Colon (tissue), 2 donors: ENCODE measurements at regions not wholly inside any gene's neighbourhood (a gene's known extent, or its start where the extent isn't known, plus 50 kb on each side); places are given as distances from the start of the nearest gene placed in this dataset.
"Not testable (repeated sequence)": the region's sequence is repeated elsewhere in the genome, so short reads cannot be mapped to it uniquely, and the experiment has no call there.

ENCODE experiments used
- FAIRE-seq: peaks from 2 replicates; lab custom pipeline; 2012; peaks lifted over from hg19 to GRCh38; lab: Jason Lieb, UNC
- donor health status: control.
- donor health status: control.

DNA sequence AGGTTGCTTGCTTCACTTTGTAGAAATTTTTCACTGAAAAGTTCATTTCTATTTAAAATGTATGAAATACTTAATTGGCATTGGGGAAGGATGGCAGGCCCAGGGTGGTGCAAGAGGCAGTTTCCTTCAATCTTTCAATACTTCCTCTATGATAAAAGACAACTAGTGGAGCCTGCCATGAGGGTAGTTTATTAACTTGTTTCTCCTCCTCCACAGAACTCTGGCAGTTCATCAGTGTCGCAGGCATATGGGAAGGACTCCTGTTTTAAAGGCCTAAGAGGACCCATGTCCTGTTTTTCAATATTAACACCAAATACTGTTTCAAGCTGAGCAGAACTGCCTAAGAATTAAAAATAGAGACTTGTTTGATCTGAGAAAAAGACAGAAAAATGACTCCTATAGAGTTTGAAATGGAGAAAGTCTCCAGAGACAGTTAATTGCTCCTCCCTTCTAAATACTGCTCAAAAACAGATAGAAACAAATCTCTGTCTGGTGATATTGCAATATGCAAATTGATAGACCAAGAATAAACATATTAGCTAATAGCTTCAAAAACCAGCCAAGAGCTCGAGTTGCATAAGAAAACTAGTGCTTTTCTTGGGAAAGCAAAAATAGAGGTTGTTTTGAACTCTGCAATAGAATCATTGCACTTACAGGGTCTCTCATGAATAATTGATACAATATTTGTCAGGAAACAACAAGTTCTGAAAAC lies 665.7 kb upstream of the SLC35B3 start:
- FAIRE-seq: no peak

GRCh38 chr6:9095729-9096128 lies 660.4 kb upstream of the SLC35B3 start:
- FAIRE-seq: no peak

GRCh38 chr6:9095137-9095536 lies 659.8 kb upstream of the SLC35B3 start:
- no peak for FAIRE-seq

DNA sequence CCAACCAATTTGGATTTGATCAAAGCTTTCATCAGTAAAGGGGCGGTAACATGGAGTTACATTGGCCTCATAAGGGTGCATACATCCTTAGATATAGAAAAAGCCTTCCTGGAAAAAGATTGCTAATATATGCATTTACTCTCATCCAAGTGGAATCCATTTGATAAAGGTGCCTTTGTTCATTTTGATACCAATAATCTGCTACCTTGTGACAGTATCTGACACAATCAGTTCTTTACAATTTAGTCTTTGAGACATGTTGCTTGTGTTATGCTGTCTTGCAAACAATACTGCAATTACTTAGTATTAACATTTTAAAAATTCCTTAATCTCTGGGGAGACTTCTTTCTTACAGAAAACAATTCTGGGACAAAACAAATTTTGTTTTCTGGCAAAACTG lies 654.4 kb upstream of the SLC35B3 start:
- FAIRE-seq: no peak

- FAIRE-seq: no peak
These were observed 652.1 kb upstream of the SLC35B3 start for GRCh38 chr6:9087470-9087869.

DNA sequence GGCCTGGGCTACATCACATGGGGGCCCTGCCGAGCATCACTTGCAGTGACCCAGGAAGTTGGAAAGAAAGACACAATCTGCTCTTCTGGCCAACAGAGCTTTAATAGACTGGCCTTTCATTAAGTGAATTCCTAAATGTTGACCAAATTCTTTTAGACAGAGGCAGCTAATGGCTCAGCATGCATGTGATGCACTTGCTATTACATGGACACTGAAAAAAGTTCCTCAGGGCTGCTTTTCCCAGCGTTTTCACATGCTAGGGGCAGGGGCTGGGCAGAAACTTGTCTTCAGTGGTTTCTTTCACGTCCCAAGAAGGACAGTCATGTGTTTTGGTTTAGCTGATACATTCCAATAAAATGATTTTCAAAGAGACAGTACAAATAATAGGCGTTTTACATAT lies 651.0 kb upstream of the SLC35B3 start:
- FAIRE-seq: no peak

DNA sequence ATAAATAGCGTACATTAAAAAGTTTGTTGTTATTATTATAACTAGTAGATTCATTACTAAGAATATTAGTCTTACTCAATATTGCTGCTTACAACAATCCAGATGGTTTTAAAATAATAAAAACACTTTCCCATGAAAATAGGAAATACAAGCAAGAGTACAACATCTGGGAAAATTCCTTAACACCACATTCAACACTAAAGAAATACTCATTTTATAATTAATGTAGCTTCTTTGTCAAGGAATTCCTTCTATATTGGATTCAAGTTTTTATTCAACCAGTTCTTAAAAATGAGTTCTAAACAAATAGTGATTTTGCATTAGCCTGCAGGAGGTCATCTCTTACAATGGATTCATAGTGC lies 650.3 kb upstream of the SLC35B3 start:
- FAIRE-seq: no peak

GRCh38 chr6:9085054-9085708 lies 649.8 kb upstream of the SLC35B3 start:
- no peak for FAIRE-seq

DNA sequence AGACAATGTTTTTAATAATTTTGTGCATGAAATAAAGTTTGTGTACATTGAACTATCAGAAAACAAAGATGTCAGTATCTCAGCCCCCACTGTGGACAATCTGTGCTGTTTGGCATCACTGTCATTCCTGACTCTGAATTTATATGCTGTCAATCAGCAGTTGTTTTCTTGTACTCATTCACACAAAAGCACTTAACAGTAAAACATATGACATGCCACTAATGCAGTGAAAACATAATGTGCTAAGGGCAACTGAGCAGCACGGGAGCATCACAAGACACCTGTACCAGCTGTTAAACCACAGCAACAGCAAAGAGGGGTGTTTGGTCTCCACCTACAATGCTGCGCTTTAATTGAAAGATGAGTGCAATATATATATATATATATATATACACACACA lies 647.8 kb upstream of the SLC35B3 start:
- no peak for FAIRE-seq

DNA sequence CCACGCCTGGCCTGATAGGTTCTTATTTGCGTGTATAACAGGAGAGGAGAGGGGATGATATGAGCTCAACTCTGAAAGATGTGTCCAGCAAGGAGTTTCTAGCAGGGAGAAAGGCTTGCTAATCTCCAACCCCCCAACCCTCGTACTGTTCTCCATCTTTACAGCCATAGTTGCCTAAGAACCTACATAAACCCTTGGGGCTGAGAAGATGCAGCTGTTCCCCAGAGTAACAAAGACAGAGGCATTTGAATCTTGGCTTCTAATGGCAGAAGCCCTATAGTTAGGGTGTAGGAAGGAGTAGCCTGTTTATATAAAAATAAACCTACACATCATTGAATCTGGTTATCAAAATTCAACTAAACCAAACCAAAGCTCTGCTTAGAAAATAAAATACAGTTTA lies 631.4 kb upstream of the SLC35B3 start:
- FAIRE-seq: no peak

DNA sequence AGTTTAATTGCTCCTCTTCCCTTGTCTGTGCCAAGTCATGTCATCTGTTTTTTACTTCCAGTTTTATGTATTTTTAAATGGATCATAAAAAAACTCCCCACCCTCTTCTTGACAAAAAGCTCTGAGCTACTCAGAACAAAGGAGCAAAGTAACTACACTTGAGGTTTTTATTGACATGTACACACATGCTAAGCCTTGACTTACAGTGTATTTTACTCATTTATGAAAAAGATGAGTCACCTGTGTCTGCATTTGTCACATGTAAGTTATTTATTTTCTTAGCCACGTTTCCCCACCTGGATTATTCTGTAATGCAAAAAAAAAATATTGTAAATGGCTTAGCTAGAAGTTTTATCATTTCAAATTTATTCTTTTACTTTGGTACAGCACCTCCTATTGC lies 628.8 kb upstream of the SLC35B3 start:
- FAIRE-seq: no peak

DNA sequence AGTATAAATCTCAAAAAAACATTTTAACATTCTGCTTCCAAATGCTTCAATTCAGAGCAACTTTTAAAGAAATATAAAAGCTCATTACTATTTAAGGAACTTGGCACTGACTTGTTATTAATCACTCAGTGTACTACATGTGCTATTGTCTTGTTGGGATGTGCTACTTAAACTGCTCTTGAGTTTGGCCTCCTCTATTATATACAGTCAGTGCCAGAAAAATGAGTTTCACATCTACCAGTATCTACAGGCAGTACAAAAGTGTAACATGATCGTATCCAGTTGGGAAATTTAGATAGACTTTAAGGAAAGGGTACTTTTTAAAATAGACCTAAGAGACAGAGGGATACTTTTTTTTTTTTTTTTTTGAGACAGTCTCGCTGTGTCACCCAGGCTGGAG lies 627.3 kb upstream of the SLC35B3 start:
- FAIRE-seq: no peak

DNA sequence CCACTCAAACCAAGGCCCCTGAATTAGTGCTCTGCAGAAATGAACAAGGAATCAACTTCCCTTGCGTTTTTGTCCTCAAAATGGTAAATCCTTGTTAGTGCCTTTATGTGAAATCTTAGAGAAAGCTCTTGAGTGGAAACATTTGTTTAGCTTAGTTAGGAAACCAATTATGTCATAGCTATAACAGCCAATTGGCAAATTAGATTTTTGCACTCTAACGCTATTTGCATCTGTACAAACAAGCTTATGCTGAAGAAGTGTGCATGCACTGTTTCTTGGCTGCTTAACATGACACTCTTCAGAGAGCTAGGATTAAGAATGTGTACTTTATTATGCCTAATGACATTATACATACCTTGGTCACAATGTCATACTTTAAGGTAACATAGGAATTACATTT lies 622.6 kb upstream of the SLC35B3 start:
- FAIRE-seq: no peak

DNA sequence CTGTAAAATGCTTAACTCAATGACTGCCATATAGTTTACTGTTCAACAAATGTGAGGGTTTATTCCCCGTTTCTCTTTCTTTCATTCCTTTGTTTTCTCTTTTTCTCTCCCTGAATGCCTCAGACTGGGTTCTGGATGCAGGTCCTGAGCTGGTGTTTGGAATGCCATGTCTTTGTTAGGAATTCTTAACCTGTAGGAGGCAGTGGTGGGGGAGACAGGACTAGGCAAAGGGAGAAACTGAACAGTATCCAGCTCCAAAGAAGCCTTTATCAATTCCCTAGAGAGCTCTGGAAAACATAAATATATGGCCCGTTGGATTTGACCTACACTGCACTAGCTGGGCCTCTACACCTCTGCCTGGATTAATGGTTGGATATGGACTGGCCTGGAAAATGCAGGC lies 621.2 kb upstream of the SLC35B3 start:
- FAIRE-seq: no peak

- FAIRE-seq: no peak
These were observed 609.1 kb upstream of the SLC35B3 start for GRCh38 chr6:9044426-9044825.

DNA sequence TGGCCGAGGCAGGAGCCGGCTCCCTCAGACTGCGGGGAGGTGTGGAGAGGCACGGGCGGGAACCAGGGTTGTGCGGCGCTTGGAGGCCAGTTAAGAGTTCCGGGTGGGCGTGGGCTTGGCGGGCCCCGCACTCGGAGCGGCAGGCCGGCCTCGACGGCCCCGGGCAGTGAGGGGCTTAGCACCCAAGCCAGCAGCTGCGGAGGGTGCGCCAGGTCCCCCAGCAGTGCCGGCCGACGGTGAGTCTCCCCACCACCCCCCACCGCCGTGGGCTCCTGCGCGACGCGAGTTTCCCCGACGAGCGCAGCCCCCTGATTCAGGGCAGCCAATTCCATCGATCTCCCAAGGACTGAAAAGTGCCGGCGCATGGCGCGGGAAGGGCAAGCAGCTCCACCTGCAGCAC lies 605.4 kb upstream of the SLC35B3 start:
- FAIRE-seq: no peak

DNA sequence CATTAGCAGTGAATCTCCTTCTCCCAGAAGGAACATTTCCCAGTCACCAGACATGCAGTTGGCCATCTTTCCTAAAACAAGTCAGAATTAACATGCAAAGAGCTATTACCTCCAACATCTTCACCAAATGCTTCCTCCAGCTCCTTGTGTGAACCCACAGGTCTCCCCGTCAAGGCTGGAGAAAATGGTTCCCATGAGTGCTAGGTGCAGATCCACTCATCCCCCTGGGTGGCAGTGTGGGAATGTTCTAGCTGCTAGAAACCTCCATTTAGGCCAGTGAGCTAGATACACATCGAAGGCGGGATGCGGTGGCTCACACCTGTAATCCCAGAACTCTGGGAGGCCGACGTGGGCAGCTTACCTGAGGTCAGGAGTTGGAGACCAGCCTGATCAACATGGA lies 603.9 kb upstream of the SLC35B3 start:
- no peak for FAIRE-seq

DNA sequence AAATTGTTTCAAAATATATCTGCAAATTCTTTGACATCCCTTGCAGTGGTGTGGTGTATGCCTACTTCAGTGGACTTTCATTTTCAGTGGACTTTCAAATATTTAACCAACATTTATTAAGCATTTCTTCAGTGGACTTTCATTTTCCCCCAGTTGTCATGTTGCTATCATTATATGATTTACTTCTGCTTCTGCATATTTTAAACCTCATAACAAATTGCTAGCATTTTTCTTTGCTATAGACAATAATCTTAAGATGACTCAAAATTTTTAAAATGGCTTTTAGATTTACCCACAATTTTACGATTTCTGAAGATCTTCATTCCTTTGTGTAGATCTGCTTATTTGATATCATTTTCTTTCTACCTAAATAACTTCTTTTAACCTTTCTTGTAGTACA lies 592.7 kb upstream of the SLC35B3 start:
- no peak for FAIRE-seq

DNA sequence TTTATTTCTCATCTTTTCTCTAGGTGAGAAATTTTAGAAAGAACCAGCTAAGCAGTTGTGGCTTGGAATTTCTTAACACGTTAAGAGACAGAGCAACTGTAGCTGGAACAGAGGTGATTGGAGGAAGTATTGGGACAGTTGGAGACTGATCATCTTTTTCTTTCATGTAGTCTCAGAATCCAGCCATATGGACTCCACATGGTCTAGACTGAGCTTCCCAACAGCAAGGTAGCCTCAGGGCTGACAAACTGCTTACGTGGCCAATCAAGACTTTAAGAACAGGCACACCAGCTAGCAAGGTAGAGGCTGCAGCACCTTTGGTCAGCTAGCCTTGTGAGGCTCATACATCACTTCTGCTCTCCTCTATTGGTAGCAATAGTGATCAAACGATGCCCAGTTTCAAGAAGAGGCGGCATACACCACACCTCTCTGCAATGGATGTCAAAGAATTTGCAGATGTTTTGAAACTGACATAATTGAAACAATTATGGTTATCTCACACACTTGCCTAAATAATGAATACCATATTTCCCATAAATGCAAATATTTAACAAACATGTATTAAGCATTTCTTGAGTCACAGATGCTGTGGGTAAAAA lies 590.5 kb upstream of the SLC35B3 start:
- no peak for FAIRE-seq

DNA sequence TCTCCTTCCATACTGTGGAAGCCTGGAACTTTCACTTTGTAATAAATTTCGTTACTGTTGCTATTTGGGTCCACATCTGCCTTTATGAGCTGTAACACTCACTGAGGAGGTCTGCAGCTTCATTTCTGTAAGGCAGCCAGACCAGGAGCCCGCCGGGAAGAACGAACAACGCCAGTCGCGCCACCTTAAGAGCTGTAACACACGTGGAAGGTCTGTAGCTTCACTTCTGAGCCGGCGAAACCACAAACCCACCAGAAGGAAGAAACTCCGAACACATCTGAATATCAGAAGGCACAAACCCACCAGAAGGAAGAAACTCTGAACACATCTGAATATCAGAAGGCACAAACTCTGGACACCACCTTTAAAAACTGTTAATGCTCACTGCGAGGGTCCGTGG lies 589.9 kb upstream of the SLC35B3 start:
- FAIRE-seq: no peak

DNA sequence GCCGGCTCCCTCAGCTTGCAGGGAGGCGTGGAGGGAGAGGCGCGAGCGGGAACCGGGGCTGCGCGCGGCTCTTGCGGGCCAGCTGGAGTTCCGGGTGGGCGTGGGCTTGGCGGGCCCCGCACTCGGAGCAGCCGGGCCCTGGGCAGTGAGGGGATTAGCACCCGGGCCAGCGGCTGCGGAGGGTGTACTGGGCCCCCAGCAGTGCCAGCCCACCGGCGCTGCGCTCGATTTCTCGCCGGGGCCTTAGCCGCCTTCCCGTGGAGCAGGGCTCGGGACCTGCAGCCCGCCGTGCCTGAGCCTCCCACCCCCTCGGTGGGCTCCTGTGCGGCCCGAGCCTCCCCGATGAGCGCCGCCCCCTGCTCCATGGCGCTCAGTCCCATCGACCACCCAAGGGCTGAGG lies 588.9 kb upstream of the SLC35B3 start:
- FAIRE-seq: not testable (repeated sequence)

GRCh38 chr6:9020001-9020400 lies 584.7 kb upstream of the SLC35B3 start:
- no peak for FAIRE-seq

DNA sequence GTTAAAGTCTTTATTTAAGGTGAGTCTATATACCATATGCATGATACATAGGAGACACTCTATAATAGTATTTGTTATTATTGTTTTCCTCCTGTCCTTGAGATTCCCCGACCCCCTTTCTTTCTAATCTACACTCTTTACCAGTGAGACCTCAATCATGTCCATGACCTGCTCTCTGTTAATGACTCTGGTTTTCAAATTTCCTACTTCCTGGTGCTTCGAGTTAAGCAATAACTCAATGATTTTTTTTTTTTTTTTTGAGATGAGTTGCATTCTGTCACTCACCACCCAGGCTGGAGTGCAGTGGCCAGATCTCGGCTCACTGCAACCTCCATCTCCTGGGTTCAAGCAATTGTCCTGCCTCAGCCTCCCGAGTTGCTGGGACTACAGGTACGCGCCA lies 574.6 kb upstream of the SLC35B3 start:
- no peak for FAIRE-seq

- no peak for FAIRE-seq
These were observed 571.7 kb upstream of the SLC35B3 start for GRCh38 chr6:9007027-9007426.
